SK-N-SH treated with all-trans-retinoic acid at 6 μM for 48 hours (cell line): ENCODE measurements at regions not wholly inside any gene's neighbourhood (a gene's known extent, or its start where the extent isn't known, plus 50 kb on each side); places are given as distances from the start of the nearest gene placed in this dataset.

Experiments
- ATAC-seq: fragments of 200-7000 bp; cut with Tn5 transposase; 3 replicates; pipeline ENCODE4 v1.9.1; 2020; ENCODE audit warnings: mild to moderate bottlenecking, moderate library complexity
- ARNTL ChIP-seq: fragments of 450-650 bp; formaldehyde crosslinking; IDR thresholded peaks from 2 replicates; pipeline ENCODE4 v1.5.0; 2020; ENCODE audit warnings: low read depth, mild to moderate bottlenecking, moderate library complexity, borderline replicate concordance
- BACH2 ChIP-seq: fragments of 250-450 bp; sonication (Bioruptor Pico); IDR thresholded peaks from 2 replicates; pipeline ENCODE4 v1.9.0; 2021; ENCODE audit warnings: mild to moderate bottlenecking, borderline replicate concordance
- CSDC2 ChIP-seq: fragments of 250-450 bp; sonication (Bioruptor Pico); IDR thresholded peaks from 2 replicates; pipeline ENCODE4 v1.5.0; 2020; ENCODE audit warnings: mild to moderate bottlenecking, moderate library complexity
- ESRRG ChIP-seq: fragments of 250-450 bp; sonication (Bioruptor Pico); IDR thresholded peaks from 2 replicates; pipeline ENCODE4 v1.6.1; 2021; ENCODE audit warnings: mild to moderate bottlenecking
- GLIS3 ChIP-seq: fragments of 250-450 bp; sonication (Bioruptor Pico); IDR thresholded peaks from 2 replicates; pipeline ENCODE4 v1.5.0; 2020; ENCODE audit warnings: mild to moderate bottlenecking, moderate library complexity
- ISL1 ChIP-seq: fragments of 250-450 bp; sonication (Bioruptor Pico); IDR thresholded peaks from 2 replicates; pipeline ENCODE4 v2.1.2; 2022; ENCODE audit warnings: mild to moderate bottlenecking, moderate library complexity
- OSR1 ChIP-seq: fragments of 250-450 bp; sonication (Bioruptor Pico); IDR thresholded peaks from 2 replicates; pipeline ENCODE4 v1.8.0; 2022; ENCODE audit warnings: moderate library complexity, mild to moderate bottlenecking, inconsistent platforms
- PPARA ChIP-seq: fragments of 250-450 bp; sonication (Bioruptor Pico); IDR thresholded peaks from 2 replicates; pipeline ENCODE4 v1.5.0; 2020; ENCODE audit warnings: mild to moderate bottlenecking, borderline replicate concordance
- SNAI2 ChIP-seq: fragments of 250-450 bp; sonication (Bioruptor Pico); IDR thresholded peaks from 2 replicates; pipeline ENCODE4 v1.5.0; 2020; ENCODE audit warnings: mild to moderate bottlenecking, moderate library complexity
- TCF4 ChIP-seq: fragments of 250-450 bp; sonication (Bioruptor Pico); IDR thresholded peaks from 2 replicates; pipeline ENCODE4 v1.8.0; 2021; ENCODE audit warnings: mild to moderate bottlenecking, moderate library complexity, borderline replicate concordance
- TOX ChIP-seq: fragments of 250-450 bp; sonication (Bioruptor Pico); IDR thresholded peaks from 2 replicates; pipeline ENCODE4 v1.8.0; 2021; ENCODE audit warnings: mild to moderate bottlenecking, moderate library complexity, borderline replicate concordance
- ZC3H10 ChIP-seq: fragments of 250-450 bp; sonication (Bioruptor Pico); IDR thresholded peaks from 2 replicates; pipeline ENCODE4 v1.5.1; 2021; ENCODE audit warnings: mild to moderate bottlenecking, moderate library complexity
- ZFP3 ChIP-seq: fragments of 250-450 bp; sonication (Bioruptor Pico); IDR thresholded peaks from 2 replicates; pipeline ENCODE4 v1.5.0; 2020; ENCODE audit warnings: mild to moderate bottlenecking, moderate library complexity
- ZFP30 ChIP-seq: fragments of 450-650 bp; formaldehyde crosslinking; IDR thresholded peaks from 2 replicates; pipeline ENCODE4 v1.5.0; 2022; ENCODE audit warnings: mild to moderate bottlenecking, moderate library complexity
- ZNF565 ChIP-seq: fragments of 450-650 bp; formaldehyde crosslinking; conservative IDR thresholded peaks from 2 replicates; pipeline ENCODE4 v1.5.0; 2020; ENCODE audit warnings: low read depth, mild to moderate bottlenecking, moderate library complexity
- ZNF70 ChIP-seq: fragments of 450-650 bp; formaldehyde crosslinking; IDR thresholded peaks from 2 replicates; pipeline ENCODE4 v1.5.0; 2020; ENCODE audit warnings: mild to moderate bottlenecking, moderate library complexity
- ZNF8 ChIP-seq: fragments of 450-650 bp; formaldehyde crosslinking; IDR thresholded peaks from 2 replicates; pipeline ENCODE4 v1.5.0; 2020; ENCODE audit warnings: mild to moderate bottlenecking, moderate library complexity
- TF ChIP-seq, protein P1 (sequence below): fragments of 250-450 bp; sonication (Bioruptor Pico); IDR thresholded peaks from 2 replicates; pipeline ENCODE4 v1.5.0; 2020; ENCODE audit warnings: mild to moderate bottlenecking, moderate library complexity
- TF ChIP-seq, protein P2 (sequence below): fragments of 250-450 bp; sonication (Bioruptor Pico); IDR thresholded peaks from 2 replicates; pipeline ENCODE4 v1.8.0; 2021; ENCODE audit warnings: low read depth, mild to moderate bottlenecking, moderate library complexity, borderline replicate concordance
- TF ChIP-seq, protein P3 (sequence below): fragments of 250-450 bp; sonication (Bioruptor Pico); IDR thresholded peaks from 2 replicates; pipeline ENCODE4 v1.5.1; 2021; ENCODE audit warnings: mild to moderate bottlenecking, moderate library complexity
- TF ChIP-seq, protein P4 (sequence below): fragments of 250-450 bp; sonication (Bioruptor Pico); IDR thresholded peaks from 2 replicates; pipeline ENCODE4 v1.8.0; 2020; ENCODE audit warnings: mild to moderate bottlenecking, moderate library complexity, borderline replicate concordance
- TF ChIP-seq, protein P5 (sequence below): fragments of 250-450 bp; sonication (Bioruptor Pico); IDR thresholded peaks from 2 replicates; pipeline ENCODE4 v1.5.1; 2020; ENCODE audit warnings: low read depth, mild to moderate bottlenecking, moderate library complexity

DNA sequence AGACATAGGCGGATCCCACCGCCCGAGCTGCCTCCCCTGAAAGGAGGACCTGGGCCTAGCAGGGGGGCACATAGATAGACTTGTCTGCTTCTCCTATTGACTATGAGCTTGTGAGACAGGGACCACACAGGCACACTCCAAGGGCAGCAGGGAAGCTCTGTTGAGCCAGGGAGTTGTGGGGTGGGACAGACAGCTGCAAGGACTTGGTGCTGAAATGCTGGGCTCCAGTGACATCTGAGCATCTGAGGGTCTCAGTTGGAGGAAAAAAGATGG is 53.4 kb upstream of the ANO1 start:
- TF ChIP-seq TOX (CRISPR knock-in tag) (no peak), BACH2 (CRISPR knock-in tag) (no peak), ZNF8 (no peak)
- no peak for ATAC-seq

DNA sequence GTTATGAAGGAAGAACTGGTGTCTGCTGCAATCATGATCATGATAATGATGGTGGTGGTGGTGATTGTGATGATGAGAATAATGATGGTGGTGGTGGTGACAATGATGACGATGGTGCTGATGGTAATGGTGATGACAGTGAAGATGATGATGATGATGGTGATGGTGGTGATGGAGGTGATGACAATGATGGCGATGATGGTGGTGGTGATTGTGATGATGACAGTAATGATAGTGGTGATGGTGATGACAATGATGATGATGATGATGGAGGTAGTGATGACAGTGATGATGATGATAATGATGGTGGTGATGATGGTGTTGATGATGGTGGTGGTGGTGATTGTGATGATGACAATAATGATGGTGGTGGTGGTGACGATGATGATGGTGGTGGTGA is 52.8 kb upstream of the ANO1 start:
- TF ChIP-seq GLIS3 (CRISPR knock-in tag) (no peak), ZNF565 (CRISPR knock-in tag) (no peak), ZNF70 (no peak), TOX (CRISPR knock-in tag) (no peak), PPARA (CRISPR knock-in tag) (no peak), ZFP3 (no peak)
- TF ChIP-seq, protein P1, sequence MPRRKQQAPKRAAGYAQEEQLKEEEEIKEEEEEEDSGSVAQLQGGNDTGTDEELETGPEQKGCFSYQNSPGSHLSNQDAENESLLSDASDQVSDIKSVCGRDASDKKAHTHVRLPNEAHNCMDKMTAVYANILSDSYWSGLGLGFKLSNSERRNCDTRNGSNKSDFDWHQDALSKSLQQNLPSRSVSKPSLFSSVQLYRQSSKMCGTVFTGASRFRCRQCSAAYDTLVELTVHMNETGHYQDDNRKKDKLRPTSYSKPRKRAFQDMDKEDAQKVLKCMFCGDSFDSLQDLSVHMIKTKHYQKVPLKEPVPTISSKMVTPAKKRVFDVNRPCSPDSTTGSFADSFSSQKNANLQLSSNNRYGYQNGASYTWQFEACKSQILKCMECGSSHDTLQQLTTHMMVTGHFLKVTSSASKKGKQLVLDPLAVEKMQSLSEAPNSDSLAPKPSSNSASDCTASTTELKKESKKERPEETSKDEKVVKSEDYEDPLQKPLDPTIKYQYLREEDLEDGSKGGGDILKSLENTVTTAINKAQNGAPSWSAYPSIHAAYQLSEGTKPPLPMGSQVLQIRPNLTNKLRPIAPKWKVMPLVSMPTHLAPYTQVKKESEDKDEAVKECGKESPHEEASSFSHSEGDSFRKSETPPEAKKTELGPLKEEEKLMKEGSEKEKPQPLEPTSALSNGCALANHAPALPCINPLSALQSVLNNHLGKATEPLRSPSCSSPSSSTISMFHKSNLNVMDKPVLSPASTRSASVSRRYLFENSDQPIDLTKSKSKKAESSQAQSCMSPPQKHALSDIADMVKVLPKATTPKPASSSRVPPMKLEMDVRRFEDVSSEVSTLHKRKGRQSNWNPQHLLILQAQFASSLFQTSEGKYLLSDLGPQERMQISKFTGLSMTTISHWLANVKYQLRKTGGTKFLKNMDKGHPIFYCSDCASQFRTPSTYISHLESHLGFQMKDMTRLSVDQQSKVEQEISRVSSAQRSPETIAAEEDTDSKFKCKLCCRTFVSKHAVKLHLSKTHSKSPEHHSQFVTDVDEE (CRISPR knock-in tag): no peak
- TF ChIP-seq, all 23 proteins: peak for 0
- no peak for ATAC-seq

DNA sequence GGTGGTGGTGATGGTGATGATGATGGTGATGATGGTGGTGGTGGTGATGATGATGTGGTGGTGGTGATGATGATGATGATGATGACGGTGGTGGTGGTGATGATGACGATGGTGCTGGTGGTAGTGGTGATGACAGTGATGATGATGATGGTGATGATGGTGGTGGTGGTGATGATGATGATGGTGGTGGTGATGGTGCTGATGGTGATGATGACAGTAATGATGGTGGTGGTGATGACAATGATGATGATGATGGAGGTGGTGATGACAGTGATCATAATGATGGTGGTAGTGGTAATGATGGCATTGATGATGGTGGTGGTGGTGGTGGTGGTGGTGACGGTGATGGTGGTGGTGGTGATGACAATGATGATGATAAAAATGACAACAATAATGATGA is 52.1 kb upstream of the ANO1 start:
- TF ChIP-seq ARNTL (CRISPR knock-in tag) (no peak), CSDC2 (CRISPR knock-in tag) (no peak), ISL1 (CRISPR knock-in tag) (no peak), BACH2 (CRISPR knock-in tag) (no peak), ZFP3 (no peak), PPARA (CRISPR knock-in tag) (no peak), SNAI2 (CRISPR knock-in tag) (no peak), ZFP30 (CRISPR knock-in tag) (no peak), ZNF8 (no peak), OSR1 (no peak), ZC3H10 (CRISPR knock-in tag) (no peak)
- TF ChIP-seq, protein P2, sequence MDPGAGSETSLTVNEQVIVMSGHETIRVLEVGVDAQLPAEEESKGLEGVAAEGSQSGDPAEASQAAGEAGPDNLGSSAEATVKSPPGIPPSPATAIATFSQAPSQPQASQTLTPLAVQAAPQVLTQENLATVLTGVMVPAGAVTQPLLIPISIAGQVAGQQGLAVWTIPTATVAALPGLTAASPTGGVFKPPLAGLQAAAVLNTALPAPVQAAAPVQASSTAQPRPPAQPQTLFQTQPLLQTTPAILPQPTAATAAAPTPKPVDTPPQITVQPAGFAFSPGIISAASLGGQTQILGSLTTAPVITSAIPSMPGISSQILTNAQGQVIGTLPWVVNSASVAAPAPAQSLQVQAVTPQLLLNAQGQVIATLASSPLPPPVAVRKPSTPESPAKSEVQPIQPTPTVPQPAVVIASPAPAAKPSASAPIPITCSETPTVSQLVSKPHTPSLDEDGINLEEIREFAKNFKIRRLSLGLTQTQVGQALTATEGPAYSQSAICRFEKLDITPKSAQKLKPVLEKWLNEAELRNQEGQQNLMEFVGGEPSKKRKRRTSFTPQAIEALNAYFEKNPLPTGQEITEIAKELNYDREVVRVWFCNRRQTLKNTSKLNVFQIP: no peak
- TF ChIP-seq, protein P3, sequence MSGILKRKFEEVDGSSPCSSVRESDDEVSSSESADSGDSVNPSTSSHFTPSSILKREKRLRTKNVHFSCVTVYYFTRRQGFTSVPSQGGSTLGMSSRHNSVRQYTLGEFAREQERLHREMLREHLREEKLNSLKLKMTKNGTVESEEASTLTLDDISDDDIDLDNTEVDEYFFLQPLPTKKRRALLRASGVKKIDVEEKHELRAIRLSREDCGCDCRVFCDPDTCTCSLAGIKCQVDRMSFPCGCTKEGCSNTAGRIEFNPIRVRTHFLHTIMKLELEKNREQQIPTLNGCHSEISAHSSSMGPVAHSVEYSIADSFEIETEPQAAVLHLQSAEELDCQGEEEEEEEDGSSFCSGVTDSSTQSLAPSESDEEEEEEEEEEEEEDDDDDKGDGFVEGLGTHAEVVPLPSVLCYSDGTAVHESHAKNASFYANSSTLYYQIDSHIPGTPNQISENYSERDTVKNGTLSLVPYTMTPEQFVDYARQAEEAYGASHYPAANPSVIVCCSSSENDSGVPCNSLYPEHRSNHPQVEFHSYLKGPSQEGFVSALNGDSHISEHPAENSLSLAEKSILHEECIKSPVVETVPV (CRISPR knock-in tag): no peak
- TF ChIP-seq, protein P4, sequence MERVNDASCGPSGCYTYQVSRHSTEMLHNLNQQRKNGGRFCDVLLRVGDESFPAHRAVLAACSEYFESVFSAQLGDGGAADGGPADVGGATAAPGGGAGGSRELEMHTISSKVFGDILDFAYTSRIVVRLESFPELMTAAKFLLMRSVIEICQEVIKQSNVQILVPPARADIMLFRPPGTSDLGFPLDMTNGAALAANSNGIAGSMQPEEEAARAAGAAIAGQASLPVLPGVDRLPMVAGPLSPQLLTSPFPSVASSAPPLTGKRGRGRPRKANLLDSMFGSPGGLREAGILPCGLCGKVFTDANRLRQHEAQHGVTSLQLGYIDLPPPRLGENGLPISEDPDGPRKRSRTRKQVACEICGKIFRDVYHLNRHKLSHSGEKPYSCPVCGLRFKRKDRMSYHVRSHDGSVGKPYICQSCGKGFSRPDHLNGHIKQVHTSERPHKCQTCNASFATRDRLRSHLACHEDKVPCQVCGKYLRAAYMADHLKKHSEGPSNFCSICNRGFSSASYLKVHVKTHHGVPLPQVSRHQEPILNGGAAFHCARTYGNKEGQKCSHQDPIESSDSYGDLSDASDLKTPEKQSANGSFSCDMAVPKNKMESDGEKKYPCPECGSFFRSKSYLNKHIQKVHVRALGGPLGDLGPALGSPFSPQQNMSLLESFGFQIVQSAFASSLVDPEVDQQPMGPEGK: no peak
- no peak for ATAC-seq

DNA sequence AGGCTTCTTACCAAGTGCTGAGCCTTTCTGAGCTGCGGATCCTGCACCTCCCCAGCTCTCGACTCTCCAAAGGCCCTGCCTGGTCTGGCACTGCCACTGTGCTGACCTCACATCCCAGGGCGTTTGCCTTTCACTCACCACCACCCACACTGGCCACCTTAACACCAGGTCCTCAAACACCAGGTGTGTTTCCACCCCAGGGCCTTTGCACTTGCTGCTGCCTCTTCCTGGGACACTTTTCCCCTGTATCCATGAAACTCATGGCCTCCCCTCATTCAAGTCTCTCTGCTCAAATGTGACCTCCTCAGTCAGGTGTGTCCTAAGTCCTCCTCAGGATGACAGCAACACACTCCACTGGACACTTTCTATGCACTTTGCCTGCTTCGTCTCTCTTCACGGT is 51.4 kb upstream of the ANO1 start:
- no peak for ATAC-seq
- TF ChIP-seq TCF4 (CRISPR knock-in tag) (no peak), ISL1 (CRISPR knock-in tag) (no peak), TOX (CRISPR knock-in tag) (no peak), OSR1 (no peak), ESRRG (CRISPR knock-in tag) (no peak), BACH2 (CRISPR knock-in tag) (no peak), ARNTL (CRISPR knock-in tag) (no peak), PPARA (CRISPR knock-in tag) (no peak), ZNF70 (no peak), ZNF8 (no peak), ZFP3 (no peak), ZC3H10 (CRISPR knock-in tag) (no peak), ZNF565 (CRISPR knock-in tag) (no peak), ZFP30 (CRISPR knock-in tag) (no peak), GLIS3 (CRISPR knock-in tag) (no peak)
- TF ChIP-seq, protein P5, sequence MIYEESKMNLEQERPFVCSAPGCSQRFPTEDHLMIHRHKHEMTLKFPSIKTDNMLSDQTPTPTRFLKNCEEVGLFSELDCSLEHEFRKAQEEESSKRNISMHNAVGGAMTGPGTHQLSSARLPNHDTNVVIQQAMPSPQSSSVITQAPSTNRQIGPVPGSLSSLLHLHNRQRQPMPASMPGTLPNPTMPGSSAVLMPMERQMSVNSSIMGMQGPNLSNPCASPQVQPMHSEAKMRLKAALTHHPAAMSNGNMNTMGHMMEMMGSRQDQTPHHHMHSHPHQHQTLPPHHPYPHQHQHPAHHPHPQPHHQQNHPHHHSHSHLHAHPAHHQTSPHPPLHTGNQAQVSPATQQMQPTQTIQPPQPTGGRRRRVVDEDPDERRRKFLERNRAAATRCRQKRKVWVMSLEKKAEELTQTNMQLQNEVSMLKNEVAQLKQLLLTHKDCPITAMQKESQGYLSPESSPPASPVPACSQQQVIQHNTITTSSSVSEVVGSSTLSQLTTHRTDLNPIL (CRISPR knock-in tag): no peak
- TF ChIP-seq, protein P1 (CRISPR knock-in tag): no peak
